Erythroblast (primary cell): ENCODE measurements at regions not wholly inside any gene's neighbourhood (a gene's known extent, or its start where the extent isn't known, plus 50 kb on each side); places are given as distances from the start of the nearest gene placed in this dataset.

ENCODE experiments used
- GATA1 ChIP-seq: IDR thresholded peaks from 2 replicates; pipeline ENCODE4 v1.6.1; 2011; ENCODE audit warnings: low read depth, mild to moderate bottlenecking, control low read depth, low read length, moderate library complexity
- POLR2A ChIP-seq: IDR thresholded peaks from 2 replicates; pipeline ENCODE4 v1.6.1; 2011; ENCODE audit warnings: mild to moderate bottlenecking, low read length

GRCh38 chr12:23098517-23098916 is 473.5 kb downstream of the ETNK1 start:
- TF ChIP-seq POLR2A = no peak
- no peak for TF ChIP-seq GATA1
